Transverse colon (tissue), 4 donors: ENCODE measurements at regions not wholly inside any gene's neighbourhood (a gene's known extent, or its start where the extent isn't known, plus 50 kb on each side); places are given as distances from the start of the nearest gene placed in this dataset.

ENCODE experiments used
- DNase-seq: peaks from one replicate; pipeline ENCODE4 v3.0.0-alpha.2; 2019
- H3K27ac ChIP-seq, 4 donors: fragments of 200-600 bp; sonication (generic); 2 replicates each; pipeline ENCODE4 v1.5.1; 2016 to 2018; ENCODE audit warnings: inconsistent platforms in 4 of 4
- H3K27me3 ChIP-seq: fragments of 200-600 bp; sonication (generic); 2 replicates; pipeline ENCODE4 v1.5.1; 2017; ENCODE audit warnings: inconsistent platforms
- H3K36me3 ChIP-seq, 4 donors: fragments of 200-600 bp; sonication (generic); 2 replicates each; pipeline ENCODE4 v1.5.1; 2017 to 2019; ENCODE audit warnings: inconsistent platforms in 4 of 4
- H3K4me1 ChIP-seq, 4 donors: fragments of 200-600 bp; sonication (generic); 2 replicates each; pipeline ENCODE4 v1.5.1; 2017 to 2020; ENCODE audit warnings: inconsistent platforms in 4 of 4
- H3K4me3 ChIP-seq, 4 donors: fragments of 200-600 bp; sonication (generic); 1 replicate in 1 of 4; 2 replicates in 3 of 4; pipeline versions ENCODE4 v1.5.1 to v1.6.1; 2017 to 2019; ENCODE audit warnings: inconsistent platforms in 4 of 4
- H3K9me3 ChIP-seq, 2 donors: fragments of 200-600 bp; sonication (generic); 2 replicates each; pipeline ENCODE4 v1.5.1; 2017 to 2019; ENCODE audit warnings: inconsistent platforms in 2 of 2
- CTCF ChIP-seq, 5 experiments: fragments of 200-600 bp in 3 of 5; fragments of 450-650 bp in 2 of 5; sonication (generic) in 3 of 5; IDR thresholded peaks; 1 replicate in 2 of 5; 2 replicates in 3 of 5; pipeline ENCODE4 v1.5.1; 2016 to 2017; ENCODE audit warnings: antibody characterized with exemption in 5 of 5, inconsistent platforms in 3 of 5, mild to moderate bottlenecking in 2 of 5, moderate library complexity in 1 of 5
- EP300 ChIP-seq: sonication (generic); formaldehyde crosslinking; IDR thresholded peaks from one replicate; pipeline ENCODE4 v1.6.1; 2017; ENCODE audit warnings: antibody characterized with exemption, low read depth
- POLR2A ChIP-seq: fragments of 450-650 bp; IDR thresholded peaks from one replicate; pipeline ENCODE4 v1.6.1; 2016; ENCODE audit warnings: antibody characterized with exemption, mild to moderate bottlenecking, moderate library complexity
- POLR2AphosphoS5 ChIP-seq, 3 donors: sonication (generic); formaldehyde crosslinking; IDR thresholded peaks; one replicate each; pipeline ENCODE4 v1.6.1; 2016; ENCODE audit warnings: antibody characterized with exemption in 3 of 3
- WGBS, 2 donors: methylation state at CpG; one replicate each; pipeline ENCODE4 v1.1.5; 2018; ENCODE audit warnings: low coverage in 1 of 2; 5-methylcytosine and 5-hydroxymethylcytosine counted together
- in situ Hi-C, 4 donors: fragments of 200-750 bp; cut with MboI; loops; one replicate each; pipeline versions ENCODE4 v1.15.0 to v1.15.1; 2017; ENCODE audit warnings: low sequenced_read_pairs in 3 of 4, low pct_ligation_motif_present in 1 of 4, low pct_unique_long_range_greater_than_20kb in 1 of 4
- intact Hi-C: fragments of 100-400 bp; cut with DNase I; formaldehyde crosslinking; loops from one replicate; pipeline ENCODE4 v1.15.1; 2023; ENCODE audit warnings: low total_unique reads

- WGBS, 2 donors: 76% methylated on average over 5 to 7 of the region's 7 CpGs
- intact Hi-C loops: no loop called here
- H3K27me3 ChIP-seq: no peaks in the 10 kb centered on the region
- H3K27ac ChIP-seq: peak overlapping the region in 2 of 4 donors; percentile 17 to 35
- H3K4me3 ChIP-seq: no peak overlapping the region
- in situ Hi-C loops: loop anchor here (10.0 to 25.0 kb wide), 5 partner anchors 177 to 499 kb away; partner anchors contain the start of gene FNBP1L (in 1 of the 4)
- no peak for DNase-seq
- no peaks in the 10 kb centered on the region for H3K36me3 ChIP-seq
- TF ChIP-seq POLR2A (no peak), EP300 (no peak), POLR2AphosphoS5 (IDR thresholded peaks at IDR 0.05) (no peak), CTCF (IDR thresholded peaks at IDR 0.05) (no peak)
- H3K9me3 ChIP-seq: peaks cover 0 to 4% of the 10 kb centered on the region in 2 donors
- H3K4me1 ChIP-seq: peaks cover 0 to 4% (median 2%) of the 10 kb centered on the region in 4 donors
These were observed 67.5 kb downstream of the DNTTIP2 start for GRCh38 chr1:93811326-93812065.

DNA sequence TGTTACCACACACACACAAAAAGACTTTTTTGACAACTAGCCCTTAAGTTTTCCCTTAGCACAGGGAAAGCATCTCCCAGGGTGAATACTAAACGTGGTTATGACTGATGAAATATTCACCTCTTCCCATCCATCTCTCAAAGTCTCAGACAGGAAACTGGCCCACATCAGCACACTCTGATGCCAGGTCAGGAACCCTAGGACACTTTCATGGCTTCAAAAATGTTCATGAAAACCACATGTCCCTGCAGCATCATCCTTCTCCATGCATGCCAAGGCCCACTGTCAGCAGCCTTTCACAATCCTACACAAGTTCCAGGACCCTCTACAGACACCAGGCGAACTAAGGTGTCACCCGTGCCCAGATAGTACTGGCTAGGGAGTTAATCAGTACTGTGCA lies 68.7 kb downstream of the DNTTIP2 start:
- H3K4me3 ChIP-seq: no peak overlapping the region
- peaks cover 0 to 4% (median 2%) of the 10 kb centered on the region in 4 donors for H3K4me1 ChIP-seq
- in situ Hi-C loops: loop anchor here (10.0 to 25.0 kb wide), 5 partner anchors 176 to 498 kb away; partner anchors contain the start of gene FNBP1L (in 1 of the 4)
- intact Hi-C loops: no loop called here
- H3K27ac ChIP-seq: no peak overlapping the region
- no peaks in the 10 kb centered on the region for H3K36me3 ChIP-seq
- TF ChIP-seq CTCF (IDR thresholded peaks at IDR 0.05) (no peak), EP300 (no peak), POLR2AphosphoS5 (IDR thresholded peaks at IDR 0.05) (no peak), POLR2A (no peak)
- peaks cover 0 to 4% of the 10 kb centered on the region in 2 donors for H3K9me3 ChIP-seq
- DNase-seq: no peak
- H3K27me3 ChIP-seq: no peaks in the 10 kb centered on the region
- WGBS, 2 donors: 70% methylated on average over 3 of the region's 3 CpGs; no CpG with 5 or more reads in 1 of the 2 donors

DNA sequence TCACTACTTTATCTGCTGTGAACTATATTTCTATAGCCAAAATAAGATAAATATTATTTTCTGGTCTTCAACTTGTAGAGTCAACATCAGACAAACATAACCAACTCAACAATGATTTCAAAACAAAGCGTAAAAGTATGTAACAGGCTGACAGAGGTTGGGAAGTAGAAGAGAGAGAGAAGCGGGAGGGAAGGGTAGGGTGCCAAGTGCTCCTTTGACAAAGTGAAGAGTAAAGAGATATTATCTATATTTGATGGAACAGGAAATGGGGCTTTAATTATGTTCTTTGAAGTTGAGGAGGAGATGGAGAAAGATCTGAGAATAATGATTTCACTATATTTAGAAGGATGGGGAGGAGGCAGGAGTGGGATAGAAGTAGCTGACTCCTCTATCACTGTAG lies 70.1 kb downstream of the DNTTIP2 start:
- TF ChIP-seq EP300 (no peak), CTCF (IDR thresholded peaks at IDR 0.05) (no peak), POLR2A (no peak), POLR2AphosphoS5 (IDR thresholded peaks at IDR 0.05) (no peak)
- H3K36me3 ChIP-seq: no peaks in the 10 kb centered on the region
- peaks cover 0 to 4% (median 2%) of the 10 kb centered on the region in 4 donors for H3K4me1 ChIP-seq
- in situ Hi-C loops (loop anchor here in 3 of 4 donors (10.0 to 25.0 kb wide), 3 partner anchors 174 to 497 kb away; partner anchors contain the start of gene FNBP1L (in 1 of the 3)), intact Hi-C loops (no loop called here)
- DNase-seq: no peak
- WGBS, 2 donors: 93% methylated on average over 2 of the region's 2 CpGs
- no peaks in the 10 kb centered on the region for H3K27me3 ChIP-seq
- no peak overlapping the region for H3K27ac ChIP-seq
- peaks cover 0 to 4% of the 10 kb centered on the region in 2 donors for H3K9me3 ChIP-seq
- H3K4me3 ChIP-seq: no peak overlapping the region

DNA sequence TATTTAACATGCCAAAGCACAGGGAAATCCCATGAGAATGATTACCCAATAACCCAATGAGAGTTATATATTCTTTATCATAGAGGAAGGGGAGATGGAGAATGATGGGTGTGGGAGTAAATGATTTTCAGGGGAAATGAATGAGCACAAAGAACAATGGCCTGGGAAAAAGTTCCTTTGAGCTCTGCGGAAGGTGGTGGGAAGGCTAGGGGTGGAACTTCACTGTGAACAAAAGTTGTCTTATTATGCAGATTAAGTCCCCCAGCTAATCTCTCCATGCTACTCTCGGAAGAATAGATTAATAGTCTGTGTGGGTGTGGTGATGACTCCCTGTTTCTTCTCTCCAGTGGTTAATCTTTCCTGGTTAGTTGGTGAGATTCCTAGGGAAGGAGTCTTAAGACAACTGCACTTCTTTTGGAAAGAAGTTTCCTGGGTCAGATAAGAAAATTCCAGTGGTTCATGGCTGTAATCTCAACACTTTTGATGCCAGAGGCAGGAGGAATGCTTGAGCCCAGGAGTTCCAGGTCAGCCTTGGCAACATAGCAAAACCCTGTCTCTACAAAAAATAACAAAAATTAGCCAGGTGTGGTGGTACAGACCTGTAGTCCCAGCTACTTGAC lies 71.6 kb downstream of the DNTTIP2 start:
- TF ChIP-seq POLR2A (no peak), CTCF (IDR thresholded peaks at IDR 0.05) (no peak), POLR2AphosphoS5 (IDR thresholded peaks at IDR 0.05) (no peak), EP300 (no peak)
- no peaks in the 10 kb centered on the region for H3K36me3 ChIP-seq
- WGBS, 2 donors: 85 to 92% methylated on average over 2 of the region's 2 CpGs
- peaks cover 0 to 4% of the 10 kb centered on the region in 2 donors for H3K9me3 ChIP-seq
- H3K27ac ChIP-seq: no peak overlapping the region
- H3K4me3 ChIP-seq: no peak overlapping the region
- DNase-seq: no peak
- in situ Hi-C loops: loop anchor here in 3 of 4 donors (10.0 to 25.0 kb wide), 3 partner anchors 173 to 495 kb away; partner anchors contain the start of gene FNBP1L (in 1 of the 3)
- intact Hi-C loops: no loop called here
- no peaks in the 10 kb centered on the region for H3K4me1 ChIP-seq
- H3K27me3 ChIP-seq: no peaks in the 10 kb centered on the region
